ENCODE measurements at regions not wholly inside any gene's neighbourhood (a gene's known extent, or its start where the extent isn't known, plus 50 kb on each side); places are given as distances from the start of the nearest gene placed in this dataset.

GRCh38 chr11:64455456-64456261 is 96.7 kb downstream of the RPS6KA4 start:
- Histone ChIP-seq H3K4me3 (ENCODE audit: control insufficient read depth in 1 of 2, extremely low read depth in 1 of 2, low read length in 1 of 2) (no peak overlapping the region), H3K27ac (ENCODE audit: low read length) (no peak overlapping the region), H3K27me3 (replicated peaks in 1 of 2; ENCODE audit: control insufficient read depth in 2 of 2, extremely low read depth in 1 of 2, insufficient read depth in 2 of 2, low read length in 1 of 2) (peaks cover 0 to 14% of the 10 kb centered on the region in 2 experiments), H3K4me1 (ENCODE audit: control insufficient read depth in 1 of 2, extremely low read depth in 1 of 2, insufficient read depth in 2 of 2, low read length in 2 of 2) (no peaks in the 10 kb centered on the region), H3K36me3 (ENCODE audit: control insufficient read depth in 2 of 2, extremely low read depth in 1 of 2, insufficient read depth in 1 of 2, low read length in 1 of 2) (no peaks in the 10 kb centered on the region), H3K9me3 (no peaks in the 10 kb centered on the region)
- no peak for DNase-seq
- Mint-ChIP-seq H3K27me3 (no peaks in the 10 kb centered on the region), H3K36me3 (no peaks in the 10 kb centered on the region), H3K27ac (no peak overlapping the region), H3K4me1 (peaks cover 0 to 6% (median 0%) of the 10 kb centered on the region in 3 donors), H3K9me3 (no peaks in the 10 kb centered on the region), H3K4me3 (no peak overlapping the region)
- POLR2A ChIA-PET = no interaction called here
- 78% methylated on average over 13 of the region's 22 CpGs for WGBS (ENCODE audit: insufficient coverage)
- no peak for ATAC-seq (replicated peaks in 1 of 4)
- CTCF ChIA-PET = no interaction called here

DNA sequence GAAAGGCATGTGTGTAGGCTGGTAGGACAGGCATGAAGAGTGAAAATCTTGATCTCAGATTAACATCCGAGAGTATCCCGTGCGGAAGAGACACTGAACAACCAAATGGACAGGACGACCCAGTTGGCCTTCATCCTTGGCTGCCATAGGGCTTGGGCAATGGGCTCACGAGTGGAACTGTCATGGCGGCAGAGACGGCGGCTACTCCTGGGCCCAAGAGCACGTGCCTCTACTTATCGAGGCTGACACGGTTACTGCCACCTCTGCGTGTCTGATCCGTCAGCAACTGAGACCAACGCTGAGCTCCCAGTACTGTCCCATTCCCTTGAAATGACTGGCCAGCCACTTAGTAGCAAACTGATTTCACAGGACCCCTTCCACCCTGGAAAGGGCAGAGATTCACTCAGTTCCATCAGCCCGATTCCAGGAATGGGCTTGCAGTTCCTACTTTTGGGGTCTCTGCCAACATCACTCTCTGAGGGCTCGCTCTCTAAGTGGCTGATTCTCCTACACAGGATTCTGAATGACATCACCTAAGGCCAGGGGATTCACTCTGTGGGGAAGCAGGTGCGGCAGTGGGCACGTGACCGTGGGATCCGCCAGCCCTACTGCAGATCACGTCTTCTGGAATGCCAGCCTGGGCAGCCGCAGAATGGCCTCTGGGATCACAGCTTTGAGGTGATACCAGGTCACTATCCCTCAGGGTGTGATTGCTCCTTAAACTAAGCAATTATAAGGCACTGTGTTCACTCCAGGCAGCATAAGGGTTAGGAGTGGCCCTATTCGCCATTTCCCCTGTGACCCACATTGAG is 97.8 kb downstream of the RPS6KA4 start:
- 85% methylated on average over 23 of the region's 23 CpGs for WGBS (ENCODE audit: insufficient coverage)
- no peak for DNase-seq
- H3K4me1 ChIP-seq (ENCODE audit: control insufficient read depth in 1 of 2, extremely low read depth in 1 of 2, insufficient read depth in 2 of 2, low read length in 2 of 2) = no peaks in the 10 kb centered on the region
- ATAC-seq (replicated peaks in 1 of 4) = no peak
- no peak overlapping the region for H3K4me3 Mint-ChIP-seq
- H3K27me3 Mint-ChIP-seq = no peaks in the 10 kb centered on the region
- CTCF ChIA-PET = no interaction called here
- no peak overlapping the region for H3K4me3 ChIP-seq (ENCODE audit: control insufficient read depth in 1 of 2, extremely low read depth in 1 of 2, low read length in 1 of 2)
- H3K36me3 Mint-ChIP-seq = no peaks in the 10 kb centered on the region
- no peaks in the 10 kb centered on the region for H3K9me3 Mint-ChIP-seq
- no peak overlapping the region for H3K27ac ChIP-seq (ENCODE audit: low read length)
- no peaks in the 10 kb centered on the region for H3K36me3 ChIP-seq (ENCODE audit: control insufficient read depth in 2 of 2, extremely low read depth in 1 of 2, insufficient read depth in 1 of 2, low read length in 1 of 2)
- H3K9me3 ChIP-seq = no peaks in the 10 kb centered on the region
- no peak overlapping the region for H3K27ac Mint-ChIP-seq
- H3K4me1 Mint-ChIP-seq = peaks cover 0 to 6% (median 0%) of the 10 kb centered on the region in 3 donors
- peaks cover 0 to 13% of the 10 kb centered on the region in 2 experiments for H3K27me3 ChIP-seq (replicated peaks in 1 of 2; ENCODE audit: control insufficient read depth in 2 of 2, extremely low read depth in 1 of 2, insufficient read depth in 2 of 2, low read length in 1 of 2)
- POLR2A ChIA-PET = no interaction called here

GRCh38 chr11:64457416-64458010 is 98.2 kb upstream of the SLC22A11 start:
- 78% methylated on average over 12 of the region's 12 CpGs for WGBS (ENCODE audit: insufficient coverage)
- DNase-seq (no peak), ATAC-seq (replicated peaks in 1 of 4) (no peak)
- Mint-ChIP-seq H3K36me3 (no peaks in the 10 kb centered on the region), H3K27ac (no peak overlapping the region), H3K4me1 (peaks cover 0 to 6% (median 0%) of the 10 kb centered on the region in 3 donors), H3K4me3 (no peak overlapping the region), H3K27me3 (no peaks in the 10 kb centered on the region), H3K9me3 (no peaks in the 10 kb centered on the region)
- Histone ChIP-seq H3K27ac (ENCODE audit: low read length) (no peak overlapping the region), H3K9me3 (no peaks in the 10 kb centered on the region), H3K4me1 (ENCODE audit: control insufficient read depth in 1 of 2, extremely low read depth in 1 of 2, insufficient read depth in 2 of 2, low read length in 2 of 2) (no peaks in the 10 kb centered on the region), H3K27me3 (replicated peaks in 1 of 2; ENCODE audit: control insufficient read depth in 2 of 2, extremely low read depth in 1 of 2, insufficient read depth in 2 of 2, low read length in 1 of 2) (peaks cover 0 to 12% of the 10 kb centered on the region in 2 experiments), H3K4me3 (ENCODE audit: control insufficient read depth in 1 of 2, extremely low read depth in 1 of 2, low read length in 1 of 2) (no peak overlapping the region), H3K36me3 (ENCODE audit: control insufficient read depth in 2 of 2, extremely low read depth in 1 of 2, insufficient read depth in 1 of 2, low read length in 1 of 2) (no peaks in the 10 kb centered on the region)
- ChIA-PET POLR2A (no interaction called here), CTCF (no interaction called here)

- 36% methylated on average over 4 of the region's 10 CpGs for WGBS (ENCODE audit: insufficient coverage)
- DNase-seq (no peak), ATAC-seq (replicated peaks in 1 of 4) (no peak)
- Histone ChIP-seq H3K27me3 (replicated peaks in 1 of 2; ENCODE audit: control insufficient read depth in 2 of 2, extremely low read depth in 1 of 2, insufficient read depth in 2 of 2, low read length in 1 of 2) (peaks cover 0 to 9% of the 10 kb centered on the region in 2 experiments), H3K4me3 (ENCODE audit: control insufficient read depth in 1 of 2, extremely low read depth in 1 of 2, low read length in 1 of 2) (no peak overlapping the region), H3K4me1 (ENCODE audit: control insufficient read depth in 1 of 2, extremely low read depth in 1 of 2, insufficient read depth in 2 of 2, low read length in 2 of 2) (no peaks in the 10 kb centered on the region), H3K9me3 (no peaks in the 10 kb centered on the region), H3K36me3 (ENCODE audit: control insufficient read depth in 2 of 2, extremely low read depth in 1 of 2, insufficient read depth in 1 of 2, low read length in 1 of 2) (no peaks in the 10 kb centered on the region), H3K27ac (ENCODE audit: low read length) (no peak overlapping the region)
- H3K36me3 Mint-ChIP-seq = no peaks in the 10 kb centered on the region
- no peak overlapping the region for H3K4me3 Mint-ChIP-seq
- H3K27ac Mint-ChIP-seq = no peak overlapping the region
- ChIA-PET CTCF (no interaction called here), POLR2A (no interaction called here)
- H3K27me3 Mint-ChIP-seq = no peaks in the 10 kb centered on the region
- H3K9me3 Mint-ChIP-seq = no peaks in the 10 kb centered on the region
- peaks cover 0 to 6% (median 0%) of the 10 kb centered on the region in 3 donors for H3K4me1 Mint-ChIP-seq
These were observed 96.7 kb upstream of the SLC22A11 start for GRCh38 chr11:64458997-64459396.

DNA sequence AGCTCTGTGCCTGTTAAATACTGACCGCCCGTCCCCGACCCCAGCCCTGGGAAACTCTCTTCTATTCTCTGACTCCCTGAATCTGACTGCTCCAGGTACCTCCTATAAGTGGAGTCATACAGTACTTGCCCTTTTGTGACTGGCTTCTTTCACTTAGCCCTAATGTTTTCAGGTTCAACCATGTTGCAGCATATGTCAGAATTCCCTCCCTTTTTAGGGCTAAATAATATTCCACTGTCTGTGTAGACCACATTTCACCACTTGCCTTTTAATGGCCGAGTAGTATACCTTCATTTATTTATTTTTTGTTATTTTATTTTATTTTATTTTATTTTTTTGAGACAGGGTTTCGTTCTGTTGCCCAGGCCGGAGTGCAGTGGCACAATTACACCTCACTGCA is 96.1 kb upstream of the SLC22A11 start:
- Histone ChIP-seq H3K9me3 (no peaks in the 10 kb centered on the region), H3K27me3 (replicated peaks in 1 of 2; ENCODE audit: control insufficient read depth in 2 of 2, extremely low read depth in 1 of 2, insufficient read depth in 2 of 2, low read length in 1 of 2) (peaks cover 0 to 9% of the 10 kb centered on the region in 2 experiments), H3K4me3 (ENCODE audit: control insufficient read depth in 1 of 2, extremely low read depth in 1 of 2, low read length in 1 of 2) (no peak overlapping the region), H3K4me1 (ENCODE audit: control insufficient read depth in 1 of 2, extremely low read depth in 1 of 2, insufficient read depth in 2 of 2, low read length in 2 of 2) (no peaks in the 10 kb centered on the region), H3K27ac (ENCODE audit: low read length) (no peak overlapping the region), H3K36me3 (ENCODE audit: control insufficient read depth in 2 of 2, extremely low read depth in 1 of 2, insufficient read depth in 1 of 2, low read length in 1 of 2) (no peaks in the 10 kb centered on the region)
- no peak overlapping the region for H3K4me3 Mint-ChIP-seq
- POLR2A ChIA-PET = no interaction called here
- no peak for ATAC-seq (replicated peaks in 1 of 4)
- CTCF ChIA-PET = no interaction called here
- DNase-seq = no peak
- no peak overlapping the region for H3K27ac Mint-ChIP-seq
- no peaks in the 10 kb centered on the region for H3K9me3 Mint-ChIP-seq
- peaks cover 0 to 6% (median 0%) of the 10 kb centered on the region in 3 donors for H3K4me1 Mint-ChIP-seq
- no peaks in the 10 kb centered on the region for H3K27me3 Mint-ChIP-seq
- WGBS (ENCODE audit: insufficient coverage) = 93% methylated on average over 3 of the region's 6 CpGs
- no peaks in the 10 kb centered on the region for H3K36me3 Mint-ChIP-seq

DNA sequence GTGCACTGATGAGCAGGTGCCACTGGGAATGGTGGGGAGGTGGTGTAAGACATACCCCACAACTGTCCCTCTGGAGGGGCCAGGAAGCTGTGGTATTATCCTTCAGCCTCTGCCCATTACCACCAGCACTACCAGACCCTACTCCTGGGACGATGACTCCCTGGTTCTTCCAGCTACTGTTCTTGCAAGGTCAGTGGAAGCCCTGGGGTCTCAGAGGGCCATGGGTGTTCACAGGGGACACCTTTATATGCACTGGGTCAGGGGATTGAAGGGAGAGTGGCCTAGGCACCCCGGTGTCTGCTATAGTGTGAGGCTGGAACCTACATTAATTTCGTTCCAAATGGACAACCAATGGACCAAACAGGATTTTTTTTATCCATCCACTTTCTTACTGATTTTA is 94.7 kb upstream of the SLC22A11 start:
- Histone ChIP-seq H3K27ac (ENCODE audit: low read length) (no peak overlapping the region), H3K36me3 (ENCODE audit: control insufficient read depth in 2 of 2, extremely low read depth in 1 of 2, insufficient read depth in 1 of 2, low read length in 1 of 2) (no peaks in the 10 kb centered on the region), H3K9me3 (no peaks in the 10 kb centered on the region), H3K4me3 (ENCODE audit: control insufficient read depth in 1 of 2, extremely low read depth in 1 of 2, low read length in 1 of 2) (no peak overlapping the region), H3K27me3 (replicated peaks in 1 of 2; ENCODE audit: control insufficient read depth in 2 of 2, extremely low read depth in 1 of 2, insufficient read depth in 2 of 2, low read length in 1 of 2) (peaks cover 0 to 3% of the 10 kb centered on the region in 2 experiments), H3K4me1 (ENCODE audit: control insufficient read depth in 1 of 2, extremely low read depth in 1 of 2, insufficient read depth in 2 of 2, low read length in 2 of 2) (no peaks in the 10 kb centered on the region)
- no peaks in the 10 kb centered on the region for H3K9me3 Mint-ChIP-seq
- H3K27me3 Mint-ChIP-seq = peaks cover 0 to 4% of the 10 kb centered on the region in 2 donors
- ATAC-seq (replicated peaks in 1 of 4) (no peak), DNase-seq (no peak)
- peaks cover 0 to 6% (median 0%) of the 10 kb centered on the region in 3 donors for H3K4me1 Mint-ChIP-seq
- POLR2A ChIA-PET = no interaction called here
- H3K36me3 Mint-ChIP-seq = no peaks in the 10 kb centered on the region
- H3K4me3 Mint-ChIP-seq = no peak overlapping the region
- CTCF ChIA-PET = no interaction called here
- H3K27ac Mint-ChIP-seq = no peak overlapping the region
- no CpG with 5 or more reads among the region's 3 CpGs for WGBS (ENCODE audit: insufficient coverage)
